Neural progenitor cell (in vitro differentiated cells): ENCODE measurements at regions not wholly inside any gene's neighbourhood (a gene's known extent, or its start where the extent isn't known, plus 50 kb on each side); places are given as distances from the start of the nearest gene placed in this dataset.

Source experiments
- CTCF ChIP-seq: fragments of 200-600 bp; sonication (generic); IDR thresholded peaks from 2 replicates; pipeline ENCODE4 v1.5.1; 2017; ENCODE audit warnings: antibody characterized with exemption, mild to moderate bottlenecking
- EZH2phosphoT487 ChIP-seq: fragments of 200-600 bp; sonication (generic); IDR thresholded peaks from 2 replicates; pipeline ENCODE4 v1.6.1; 2017; ENCODE audit warnings: antibody characterized with exemption

- no peak for TF ChIP-seq CTCF
- no peak for TF ChIP-seq EZH2phosphoT487
Measured at GRCh38 chr20:3353646-3354045, 53.8 kb downstream of the DNAAF9 start.
